Activated CD8-positive, alpha-beta memory T cell treated with anti-CD3 and anti-CD28 coated beads for 4 hours (primary cell): ENCODE measurements at regions not wholly inside any gene's neighbourhood (a gene's known extent, or its start where the extent isn't known, plus 50 kb on each side); places are given as distances from the start of the nearest gene placed in this dataset.

ENCODE experiments used
- DNase-seq, 2 donors: peaks; one replicate each; pipeline ENCODE4 v3.0.0-alpha.2; 2020; ENCODE audit warnings: low read depth in 2 of 2

DNA sequence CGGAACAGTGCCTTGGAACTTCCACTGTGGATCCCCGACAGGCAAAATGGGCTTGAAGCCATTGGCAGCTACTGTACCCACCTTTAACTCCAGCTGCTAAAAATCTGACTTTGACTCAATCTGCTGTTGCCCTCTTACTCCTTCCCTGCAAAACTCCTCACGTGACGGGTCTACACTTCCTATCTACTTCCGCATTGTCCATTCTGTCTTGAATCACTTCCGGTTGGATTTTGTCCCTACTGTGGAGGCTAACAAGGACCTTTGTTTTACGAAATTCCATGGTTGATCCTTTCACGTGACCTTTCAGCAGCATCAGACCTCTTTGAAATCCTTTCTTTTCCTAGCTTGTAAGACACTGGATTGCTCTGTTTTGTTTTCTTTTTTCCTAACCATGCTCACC is 268.4 kb downstream of the PRDM2 start:
- no peak for DNase-seq

DNA sequence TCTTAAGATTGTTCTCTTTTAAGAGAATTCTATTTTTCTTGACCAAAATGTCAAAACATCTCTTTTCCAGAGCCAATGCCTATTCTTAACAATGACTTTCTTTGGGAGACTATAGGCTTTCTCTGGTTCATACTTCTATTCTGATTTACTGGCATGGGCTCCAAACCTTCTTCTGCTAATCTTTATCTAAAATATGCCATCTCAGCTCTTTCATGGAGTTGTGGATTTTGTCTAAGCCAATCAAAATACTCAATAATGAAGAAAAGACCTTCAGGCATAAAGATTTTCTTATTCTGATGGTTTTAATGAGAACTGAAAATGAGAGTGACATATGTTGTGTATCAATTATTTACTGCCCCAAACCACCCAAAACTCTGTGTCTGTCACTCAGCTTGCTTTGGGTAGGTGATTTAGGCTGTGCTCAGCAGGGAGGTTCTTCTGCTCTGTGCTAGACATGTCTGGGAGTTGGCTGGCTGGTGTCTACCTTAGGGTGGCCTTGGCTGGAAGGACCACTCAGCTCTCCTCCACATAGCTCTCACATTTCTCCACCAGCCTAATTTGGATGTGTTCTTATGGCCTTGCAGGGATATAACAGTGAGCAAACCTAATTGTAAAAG is 270.8 kb downstream of the PRDM2 start:
- no peak for DNase-seq

DNA sequence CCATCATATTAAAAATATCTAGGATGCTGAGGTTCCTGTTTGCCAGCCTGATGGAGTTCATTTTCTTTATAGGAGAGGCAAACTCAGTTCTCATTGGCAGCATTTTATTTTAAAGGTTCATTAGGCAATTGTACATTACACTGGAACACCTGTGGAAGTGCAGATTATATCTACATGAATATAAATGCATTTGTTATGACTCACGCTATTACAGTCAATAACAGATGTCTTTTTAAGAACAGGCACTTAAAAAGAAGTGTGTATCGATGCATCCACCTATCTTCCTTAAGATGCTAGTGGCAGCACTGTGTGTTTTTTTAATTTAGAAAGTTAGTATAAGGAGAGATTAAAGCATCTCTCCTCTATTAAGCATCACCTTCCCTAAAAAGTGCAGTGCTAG is 276.5 kb downstream of the PRDM2 start:
- no peak for DNase-seq

DNA sequence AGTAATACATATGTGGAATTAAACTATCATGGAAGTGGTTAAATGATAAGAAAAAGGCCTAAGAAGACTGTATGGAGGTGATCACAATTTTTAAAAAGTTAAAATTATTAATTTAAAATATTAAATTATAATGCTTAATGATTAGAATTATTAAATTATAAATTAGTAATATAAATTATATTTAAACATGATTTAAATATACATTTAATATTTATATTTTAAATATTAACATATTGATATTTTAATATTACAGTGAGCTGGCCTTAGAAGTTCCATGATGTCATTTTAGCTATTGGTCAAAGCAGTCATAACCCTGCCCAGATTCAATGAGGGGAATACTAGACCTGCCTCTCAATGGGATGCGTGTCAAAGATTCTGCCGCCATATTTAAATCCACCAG is 281.2 kb downstream of the PRDM2 start:
- DNase-seq: no peak

DNA sequence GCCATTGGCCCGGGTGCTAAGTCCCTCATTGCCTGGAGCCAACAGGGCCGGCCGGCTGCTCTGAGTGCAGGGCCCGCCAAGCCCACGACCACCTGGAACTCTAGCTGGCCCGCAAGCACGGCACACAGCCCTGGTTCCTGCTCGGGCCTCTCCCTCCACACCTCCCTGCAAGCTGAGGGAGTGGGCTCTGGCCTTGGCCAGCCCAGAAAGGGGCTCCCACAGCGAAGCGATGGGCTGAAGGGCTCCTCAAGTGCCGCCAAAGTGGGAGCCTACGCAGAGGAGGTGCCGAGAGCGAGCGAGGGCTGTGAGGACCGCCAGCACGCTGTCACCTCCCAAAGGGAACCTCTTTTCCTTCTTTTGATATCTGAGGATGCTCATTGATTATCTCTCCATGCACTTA is 283.4 kb downstream of the PRDM2 start:
- DNase-seq: no peak

DNA sequence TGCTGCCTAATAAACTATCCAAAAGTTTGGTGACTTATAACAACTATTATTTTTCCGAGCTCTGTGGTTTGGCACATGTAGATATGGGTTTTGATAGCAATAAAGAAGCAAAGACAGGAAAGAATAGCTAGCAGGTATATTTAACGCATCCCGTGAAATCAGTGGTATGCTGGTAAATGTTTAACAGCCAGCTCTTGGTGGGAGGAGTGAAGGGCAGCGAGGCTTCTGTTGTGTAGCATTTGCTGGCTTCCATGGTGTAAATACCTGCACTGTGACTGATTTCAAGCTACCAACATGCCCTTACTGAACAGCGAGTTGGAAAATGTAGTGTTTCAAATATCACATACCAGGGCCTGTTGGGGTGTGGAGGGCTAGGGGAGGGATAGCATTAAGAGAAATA is 291.0 kb downstream of the PRDM2 start:
- DNase-seq: no peak

DNA sequence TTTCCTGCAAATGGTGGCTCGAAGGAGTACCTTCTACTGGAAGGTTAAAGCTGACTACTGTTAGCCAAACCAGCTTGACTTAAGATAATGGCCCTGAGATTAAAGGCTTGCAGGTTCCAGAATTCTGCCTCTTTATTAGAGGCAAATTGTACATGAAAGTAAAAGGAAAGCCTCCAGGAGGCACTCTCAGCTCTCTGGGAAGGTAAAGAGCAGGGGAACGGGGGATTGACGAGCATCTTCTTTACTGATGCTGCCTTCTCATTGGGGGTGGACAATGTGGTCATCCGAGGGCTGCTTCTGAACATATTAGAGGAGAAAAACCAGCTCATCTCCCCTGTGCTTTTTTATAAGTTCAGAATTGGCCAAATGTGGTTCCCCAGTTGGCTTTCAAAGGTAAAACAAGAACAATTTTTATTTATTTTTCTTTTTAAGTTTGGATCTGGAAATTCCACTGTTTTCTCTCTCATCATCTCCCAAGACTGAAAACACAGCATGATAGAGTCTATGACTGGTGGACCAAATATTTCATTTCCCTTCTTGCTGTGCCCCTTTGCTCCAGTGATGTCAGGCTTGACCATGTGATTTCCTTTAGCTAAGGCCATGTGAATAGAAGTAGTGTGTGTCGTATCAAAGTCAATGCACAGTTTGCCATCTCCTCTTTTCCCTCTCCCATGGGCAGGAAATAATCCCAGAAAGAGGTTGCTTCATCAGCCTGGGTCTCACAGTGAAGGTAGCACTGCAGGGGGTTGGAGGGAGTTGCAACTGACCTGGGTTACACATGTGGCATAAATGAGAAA is 292.7 kb downstream of the PRDM2 start:
- DNase-seq: no peak

DNA sequence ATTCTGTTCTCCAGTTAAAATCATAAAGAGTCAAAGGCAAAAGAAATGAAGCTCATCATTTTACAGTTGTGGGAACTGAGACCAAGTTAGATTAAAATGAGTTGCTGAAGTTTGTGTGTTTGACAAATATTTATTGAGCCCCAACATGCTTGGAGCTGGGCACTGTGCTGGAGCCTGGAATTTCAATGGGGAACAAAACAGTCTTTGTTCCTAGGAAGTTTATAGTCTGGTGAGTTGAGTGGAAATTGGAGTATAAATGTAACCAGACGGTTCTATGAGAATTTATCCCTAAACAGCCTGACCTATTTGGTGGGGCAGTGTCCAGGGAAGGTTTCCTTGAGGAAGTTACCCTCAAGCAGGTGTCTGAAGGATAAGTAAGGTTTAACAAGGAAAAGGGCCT is 294.4 kb downstream of the PRDM2 start:
- no peak for DNase-seq

DNA sequence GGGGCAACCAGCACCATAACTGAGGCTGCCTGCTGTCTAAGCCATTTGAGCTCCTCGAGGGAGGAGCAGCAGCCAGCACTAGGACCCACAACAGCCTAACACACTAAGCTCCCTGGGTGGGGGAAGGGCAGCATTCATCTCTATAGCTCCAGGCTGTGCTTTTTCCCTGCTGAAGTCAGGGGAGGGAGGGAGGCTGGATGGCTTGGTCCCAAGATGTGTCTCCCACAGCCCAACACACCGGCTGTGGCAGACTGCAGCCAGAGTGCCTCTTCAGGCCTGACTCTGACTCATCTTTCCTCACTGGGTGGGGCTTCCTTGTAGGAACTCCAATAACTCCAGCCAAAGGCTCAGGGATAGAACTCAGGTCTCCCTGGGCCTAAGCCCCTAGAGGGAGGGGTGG is 296.3 kb downstream of the PRDM2 start:
- no peak for DNase-seq

DNA sequence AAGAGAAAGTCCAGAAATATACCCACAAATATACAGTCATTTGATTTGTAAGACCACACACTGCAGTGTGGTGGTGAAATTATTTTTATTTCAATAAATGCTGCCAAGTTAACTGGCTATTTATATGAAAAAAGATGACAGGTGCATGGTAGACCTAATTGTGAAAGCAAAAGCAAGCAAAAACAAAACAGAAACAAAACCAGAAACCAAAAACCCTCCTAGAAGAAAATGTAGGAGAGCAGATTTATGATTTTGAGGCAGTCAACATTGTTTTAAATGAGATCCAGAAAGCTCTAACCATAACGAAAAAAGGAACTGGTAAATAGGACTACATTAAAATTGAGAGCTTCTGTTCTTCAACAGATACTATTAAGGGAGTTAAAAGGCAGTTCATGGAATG is 303.6 kb downstream of the PRDM2 start:
- no peak for DNase-seq

DNA sequence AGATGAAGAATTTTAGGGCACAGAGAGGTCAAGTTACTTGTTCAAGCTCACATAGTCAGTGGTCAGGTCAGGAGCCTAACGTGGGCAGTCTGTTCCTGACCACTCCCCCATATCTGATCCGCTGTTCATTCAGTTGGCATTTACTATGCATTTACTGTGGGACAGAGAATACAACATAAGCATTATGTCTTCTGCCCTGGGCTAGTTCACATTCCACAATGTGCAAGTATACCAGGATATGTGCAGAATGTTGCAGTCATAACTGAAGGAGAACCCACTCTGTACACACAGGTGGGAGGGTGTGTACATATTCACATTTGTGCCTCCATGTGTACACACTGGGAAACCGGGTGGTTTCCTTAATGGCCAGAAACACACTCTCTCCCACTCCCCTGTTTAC is 309.6 kb downstream of the PRDM2 start:
- no peak for DNase-seq

DNA sequence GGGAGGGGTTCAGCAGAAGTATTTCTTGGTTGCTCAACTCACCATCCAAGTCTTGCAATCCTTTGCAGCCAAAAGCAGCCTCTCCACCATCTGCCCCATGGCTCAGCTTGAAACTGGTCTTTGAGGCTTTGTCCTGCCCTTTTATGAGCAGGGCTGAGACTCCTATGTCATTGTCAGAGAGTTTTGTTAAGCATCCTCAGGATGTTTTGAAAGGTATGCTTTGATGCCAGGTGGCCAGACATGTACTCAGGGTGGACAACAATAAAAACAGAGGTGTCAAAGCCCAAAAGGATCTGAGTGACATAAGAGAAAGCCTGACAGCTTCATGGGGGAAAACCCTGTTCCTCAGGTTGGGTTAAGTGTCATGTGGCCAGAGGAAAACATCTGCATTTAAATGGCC is 310.5 kb downstream of the PRDM2 start:
- no peak for DNase-seq

DNA sequence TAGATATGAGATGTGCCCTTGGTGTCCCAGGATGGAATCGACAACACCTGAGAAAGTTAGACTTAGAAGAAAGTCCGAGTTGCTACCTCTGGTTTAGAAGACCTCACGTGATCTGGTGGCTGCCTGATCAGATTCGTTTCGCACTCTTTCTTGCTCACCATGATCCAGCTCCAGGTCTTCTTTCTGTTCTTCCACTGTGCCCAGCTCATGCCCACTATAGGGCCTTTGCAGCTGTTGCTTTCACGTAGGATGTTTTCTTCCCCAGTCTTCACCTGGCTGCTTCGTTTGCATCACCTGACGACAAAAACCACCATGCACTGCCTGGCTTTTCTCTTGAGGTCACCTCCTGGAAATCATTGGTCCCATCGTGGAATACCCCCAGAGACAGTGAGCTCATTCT is 311.1 kb downstream of the PRDM2 start:
- DNase-seq: no peak

DNA sequence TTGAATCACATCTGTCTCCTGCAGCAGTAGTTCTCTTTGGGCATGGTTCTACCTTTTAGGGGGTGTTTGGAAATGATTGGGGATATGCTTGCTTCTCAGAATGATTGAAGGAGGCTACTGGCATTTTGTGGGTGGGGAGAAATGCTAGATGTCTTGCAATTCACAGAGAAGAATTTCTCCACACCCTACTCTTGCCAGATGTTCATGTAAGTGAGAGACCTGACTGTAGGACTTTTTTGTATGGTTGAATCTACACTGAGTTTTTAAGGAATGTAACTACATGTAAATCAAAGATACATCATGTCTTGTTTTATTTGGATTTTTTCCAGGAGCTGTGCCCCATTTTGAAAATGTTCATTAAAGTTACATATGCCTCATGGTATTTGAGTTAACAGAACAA is 311.9 kb downstream of the PRDM2 start:
- DNase-seq: no peak

DNA sequence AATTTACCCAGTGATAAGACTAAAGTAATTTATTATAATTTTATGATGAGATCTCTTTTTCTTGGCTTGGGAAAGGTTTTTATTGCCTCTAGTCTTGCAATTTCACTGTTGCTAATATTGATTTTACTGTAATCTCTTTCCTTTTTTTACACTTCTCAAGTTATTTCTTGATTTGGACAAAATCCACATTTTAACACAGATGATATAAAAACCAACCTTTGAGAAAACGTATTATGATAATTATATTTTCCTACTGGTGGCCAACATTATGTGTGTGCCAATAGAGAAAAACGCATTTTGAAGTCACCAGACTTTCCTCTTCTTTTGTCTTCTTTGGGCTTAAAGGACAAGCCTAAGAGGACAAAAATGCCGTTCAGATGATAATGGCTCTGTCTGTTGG is 314.9 kb downstream of the PRDM2 start:
- DNase-seq: no peak

DNA sequence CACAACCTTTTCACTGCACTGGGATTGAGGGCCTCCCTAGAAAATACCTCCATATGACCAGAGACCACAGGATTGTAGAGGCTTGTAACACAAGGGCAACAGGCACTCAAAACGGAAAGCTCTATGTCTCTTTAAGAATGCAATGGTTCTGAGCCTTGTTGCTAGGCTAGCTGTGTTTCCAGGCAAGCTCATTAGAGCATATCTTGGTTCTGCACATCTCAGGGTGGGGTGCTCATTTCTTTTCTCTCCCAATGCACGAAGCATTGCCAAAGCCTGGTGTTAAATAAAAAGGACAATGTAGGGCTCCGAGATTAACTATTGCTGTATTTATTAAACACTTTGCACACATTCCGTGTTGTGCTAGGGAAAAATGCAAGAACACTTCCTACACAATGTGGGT is 315.9 kb downstream of the PRDM2 start:
- DNase-seq: no peak

DNA sequence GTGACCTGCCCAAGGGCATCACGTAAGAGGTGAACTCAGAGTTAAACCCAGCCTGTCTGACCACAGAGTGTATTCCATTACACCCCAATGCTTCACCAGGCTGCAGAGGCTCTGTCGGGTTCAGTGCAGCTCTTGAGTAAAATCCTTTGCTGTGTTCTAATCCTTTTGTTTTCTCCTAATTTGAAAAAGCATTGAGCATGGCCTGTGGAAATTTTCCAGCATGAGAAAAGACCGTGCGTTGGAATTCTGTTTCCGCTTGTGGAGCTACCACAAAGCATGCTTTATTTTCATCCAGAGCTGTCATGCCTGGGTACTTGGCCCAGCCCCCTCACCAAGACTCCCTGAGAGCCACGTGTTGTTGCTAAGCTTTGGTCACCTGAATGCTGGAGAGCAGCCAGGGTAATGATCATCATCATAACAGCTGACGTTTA is 317.6 kb downstream of the PRDM2 start:
- DNase-seq: no peak

DNA sequence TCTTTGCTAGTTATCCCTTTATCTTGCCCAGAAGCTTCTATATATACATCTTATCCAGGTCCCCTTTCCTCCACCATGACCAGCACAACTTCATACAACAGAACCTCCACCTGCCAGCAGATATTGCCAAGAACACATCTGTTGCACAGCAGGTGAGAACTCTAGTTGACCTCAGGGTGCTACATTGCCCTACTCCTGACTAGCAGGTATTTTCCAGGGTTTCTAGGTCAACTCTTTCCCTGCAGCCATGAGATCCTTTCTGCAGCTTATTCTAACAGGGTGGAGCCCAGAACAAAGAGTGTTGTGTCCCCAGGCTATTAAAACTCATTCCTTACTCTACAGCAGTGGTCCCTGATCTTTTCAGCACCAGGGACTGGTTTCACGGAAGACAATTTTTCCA is 319.5 kb downstream of the PRDM2 start:
- no peak for DNase-seq

DNA sequence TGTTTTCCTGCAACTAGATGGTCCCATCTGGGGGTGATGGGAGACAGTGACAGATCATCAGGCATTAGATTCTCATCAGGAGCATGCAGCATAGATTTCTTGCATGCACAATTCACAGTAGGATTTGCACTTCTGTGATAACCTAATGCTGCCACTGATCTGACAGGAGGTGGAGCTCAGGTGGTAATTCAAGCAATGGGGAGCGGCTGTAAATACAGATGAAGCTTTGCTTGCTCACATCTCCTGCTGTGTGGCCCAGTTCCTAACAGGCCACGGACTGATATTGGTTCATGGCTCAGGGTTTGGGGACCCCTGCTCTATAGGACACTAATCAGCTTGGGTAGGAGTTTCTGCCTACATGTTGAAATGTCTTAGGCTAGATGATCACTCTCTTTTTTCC is 320.0 kb downstream of the PRDM2 start:
- DNase-seq: no peak

DNA sequence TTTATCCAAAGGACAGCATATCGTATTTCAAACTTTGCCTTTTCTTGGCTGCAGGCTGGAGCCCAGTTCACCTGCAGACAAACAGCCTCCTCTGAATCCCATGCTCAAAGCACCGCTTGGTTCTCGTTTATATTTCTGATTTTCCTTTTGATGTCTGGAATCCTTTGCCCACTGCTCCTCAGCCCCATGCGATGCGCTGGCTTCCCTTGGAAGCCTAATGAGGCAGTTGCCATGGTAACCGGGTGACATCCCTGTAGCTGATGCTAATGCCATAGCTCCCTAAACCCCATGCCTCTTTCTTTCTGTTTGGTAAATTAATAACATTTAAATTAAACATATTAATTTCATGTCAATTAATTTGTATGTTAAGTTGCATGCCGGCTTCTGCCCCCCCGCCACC is 327.1 kb downstream of the PRDM2 start:
- no peak for DNase-seq

DNA sequence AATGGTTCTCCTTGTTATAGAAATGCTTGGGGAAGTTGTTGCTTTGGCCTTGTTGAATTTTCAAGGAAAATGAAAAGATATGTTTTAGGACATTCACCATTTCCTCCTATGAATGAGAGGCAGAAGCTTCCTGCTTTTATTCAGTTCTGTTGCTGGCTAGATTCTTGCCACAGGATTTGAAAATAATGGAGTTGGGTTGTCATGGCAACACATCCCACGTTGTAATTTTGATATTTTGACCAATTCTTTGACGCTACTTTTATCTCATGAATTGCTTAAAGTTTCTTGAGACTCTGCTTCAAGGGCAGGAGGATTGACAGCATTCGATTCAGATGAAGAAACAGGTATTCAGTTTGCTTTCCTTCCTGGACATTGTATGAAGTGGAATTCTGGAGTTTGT is 331.5 kb downstream of the PRDM2 start:
- DNase-seq: no peak

DNA sequence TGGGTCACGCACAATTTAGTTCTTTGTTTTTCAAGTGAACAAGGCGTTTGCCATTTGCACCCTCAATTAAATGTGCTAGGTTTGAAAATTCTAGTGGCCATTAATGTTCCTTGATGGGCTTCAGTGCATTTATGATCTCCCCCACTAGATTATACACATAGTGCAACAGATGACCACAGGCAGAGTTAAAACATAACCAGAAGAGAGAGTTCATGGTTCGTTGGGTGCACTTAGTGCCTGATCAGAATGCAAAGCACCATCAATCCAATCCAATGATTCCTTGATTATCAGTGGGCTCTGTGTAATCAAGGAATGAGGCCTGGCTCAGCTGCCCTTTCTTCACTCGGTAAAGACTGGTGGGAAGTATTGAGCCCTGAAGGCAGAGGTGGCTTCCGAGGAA is 334.5 kb downstream of the PRDM2 start:
- DNase-seq: no peak

DNA sequence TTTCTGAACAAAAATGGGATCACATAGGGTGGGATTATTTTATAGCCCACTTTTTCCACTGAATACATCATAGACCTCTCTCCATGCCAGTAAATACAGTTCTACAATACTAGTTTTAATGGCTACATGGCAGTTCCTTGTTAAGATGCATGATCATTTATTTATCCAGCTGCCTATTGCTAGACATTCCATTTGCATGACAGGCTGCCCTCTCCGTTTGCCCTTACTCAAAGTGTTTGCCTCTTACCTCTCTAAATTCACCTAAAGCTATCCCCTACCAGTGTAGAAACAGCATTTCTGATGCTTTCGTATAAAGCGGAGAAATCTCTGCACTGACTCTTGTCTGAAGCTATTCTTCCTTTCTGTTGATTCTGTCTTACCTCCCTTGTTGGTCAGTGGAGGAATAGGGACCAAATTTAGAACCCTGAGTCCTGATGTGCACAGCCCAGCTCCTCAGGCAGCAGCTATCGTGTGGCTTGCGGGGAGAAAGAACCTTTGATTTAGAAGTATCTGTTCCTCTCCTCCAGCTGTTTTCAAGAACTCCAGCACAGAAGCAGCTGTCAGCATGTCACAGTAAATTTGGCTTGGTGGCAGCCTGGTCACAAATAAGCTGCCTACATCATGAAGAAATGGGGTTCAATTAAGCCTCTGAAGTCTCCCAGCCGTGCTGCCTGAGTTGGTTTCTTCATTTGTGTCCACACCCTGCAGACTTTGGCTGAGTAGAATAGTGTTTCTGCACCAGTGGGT is 337.3 kb downstream of the PRDM2 start:
- no peak for DNase-seq
